AG09319 (cell line): ENCODE measurements at regions not wholly inside any gene's neighbourhood (a gene's known extent, or its start where the extent isn't known, plus 50 kb on each side); places are given as distances from the start of the nearest gene placed in this dataset.

Source experiments
- DNase-seq: peaks from one replicate; pipeline ENCODE4 v3.0.0-alpha.2; 2010; ENCODE audit warnings: low read depth; ENCODE audit errors: extremely low read depth
- CTCF ChIP-seq: IDR thresholded peaks from 2 replicates; pipeline ENCODE4 v1.5.1; 2011; ENCODE audit warnings: low read depth, mild to moderate bottlenecking, inconsistent platforms, low read length, moderate library complexity

- TF ChIP-seq CTCF = no peak
- no peak for DNase-seq
Measured at GRCh38 chr5:35454011-35454525, 163.6 kb upstream of the SPEF2 start.

DNA sequence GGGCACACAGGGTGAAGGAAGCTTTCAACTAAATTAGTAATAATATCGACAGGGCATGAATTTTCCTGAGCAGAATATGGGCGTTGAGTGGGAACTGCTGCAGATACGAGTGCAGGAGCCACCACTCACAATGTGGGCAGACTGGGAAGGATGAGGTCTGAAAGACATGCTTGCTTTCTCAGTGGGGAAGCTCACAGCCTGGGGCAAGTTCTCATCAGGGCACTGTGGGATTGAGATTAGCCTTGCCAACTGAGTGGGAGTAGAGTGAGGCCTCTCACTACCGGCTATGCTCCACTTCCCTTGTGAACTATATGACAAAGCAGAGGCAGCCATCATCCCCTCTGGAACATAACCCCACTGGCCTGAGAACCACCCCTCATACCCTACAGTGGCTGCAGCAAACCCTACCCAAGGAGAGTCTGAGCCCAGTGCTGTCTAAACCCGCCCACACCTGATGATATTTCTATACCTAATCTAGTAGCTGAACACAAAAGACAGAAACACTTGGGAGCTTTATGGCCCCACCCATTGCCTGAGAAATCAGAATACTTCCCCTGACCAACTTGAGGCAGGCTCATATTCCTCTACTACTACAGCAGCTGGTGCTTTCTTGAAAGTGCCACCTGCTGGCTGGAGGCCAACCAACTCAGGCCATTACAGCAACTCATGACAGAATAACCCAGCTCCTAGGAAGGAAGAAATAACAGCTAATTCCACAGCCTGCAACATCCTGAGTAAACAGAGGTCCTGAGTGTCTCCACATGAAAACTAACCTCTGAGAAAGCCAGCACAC is 173.7 kb upstream of the SPEF2 start:
- DNase-seq = no peak
- no peak for TF ChIP-seq CTCF

GRCh38 chr5:35442885-35443639 is 174.6 kb upstream of the SPEF2 start:
- no peak for DNase-seq
- TF ChIP-seq CTCF = no peak

- DNase-seq = no peak
- no peak for TF ChIP-seq CTCF
Measured at GRCh38 chr5:35440409-35440808, 177.3 kb upstream of the SPEF2 start.

- DNase-seq = no peak
- TF ChIP-seq CTCF = no peak
Measured at GRCh38 chr5:35438786-35439185, 178.9 kb upstream of the SPEF2 start.

DNA sequence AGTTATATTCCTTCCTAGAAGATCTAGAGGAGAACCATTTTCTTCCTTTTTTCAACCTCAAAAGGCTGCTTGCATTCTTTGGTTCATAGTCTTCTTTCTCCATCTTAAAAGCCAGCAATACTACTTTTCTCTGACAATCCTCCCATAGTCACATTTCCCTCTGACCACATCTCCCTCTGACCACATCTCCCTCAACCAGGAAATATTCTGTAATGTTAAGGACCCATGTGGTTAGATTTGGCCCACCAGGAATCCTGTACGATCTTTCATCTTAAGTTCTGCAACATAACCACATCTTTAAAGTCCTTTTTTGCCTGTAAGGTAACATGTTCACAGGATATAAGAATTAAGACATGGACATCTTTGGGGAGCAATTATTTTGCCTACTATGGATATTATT is 179.4 kb upstream of the SPEF2 start:
- no peak for DNase-seq
- no peak for TF ChIP-seq CTCF

GRCh38 chr5:35436400-35437057 is 181.1 kb upstream of the SPEF2 start:
- peak; percentile 46 for TF ChIP-seq CTCF
- peak; percentile 2 for DNase-seq
